Kidney (tissue), 13 donors: ENCODE measurements at regions not wholly inside any gene's neighbourhood (a gene's known extent, or its start where the extent isn't known, plus 50 kb on each side); places are given as distances from the start of the nearest gene placed in this dataset.
A peak's percentile ranks its signal among the peaks of the same experiment; 100 is the strongest.

Source experiments
- DNase-seq, 5 donors: peaks; one replicate each; pipeline ENCODE4 v3.0.0-alpha.2; 2013 to 2020
- FAIRE-seq: peaks from 2 replicates; lab custom pipeline; 2012; peaks lifted over from hg19 to GRCh38; lab: Jason Lieb, UNC
- H3K27ac ChIP-seq, 2 donors: one replicate each; pipeline ENCODE4 v1.7.0; 2013; ENCODE audit warnings: low read depth in 2 of 2, low read length in 2 of 2, inconsistent platforms in 1 of 2
- H3K27me3 ChIP-seq: one replicate; pipeline ENCODE4 v1.7.1; 2013; ENCODE audit warnings: low read length, inconsistent platforms; ENCODE audit not compliant: control insufficient read depth, insufficient read depth
- H3K36me3 ChIP-seq, 3 donors: one replicate each; pipeline versions ENCODE4 v1.7.0 to v1.7.1; 2013; ENCODE audit warnings: low read length in 3 of 3, control low read depth in 1 of 3, inconsistent platforms in 1 of 3; ENCODE audit not compliant: insufficient read depth in 3 of 3, control insufficient read depth in 2 of 3
- H3K4me1 ChIP-seq, 3 donors: one replicate each; pipeline versions ENCODE4 v1.7.0 to v1.7.1; 2013; ENCODE audit warnings: low read length in 3 of 3, inconsistent platforms in 1 of 3, low read depth in 1 of 3; ENCODE audit not compliant: control insufficient read depth in 2 of 3, insufficient read depth in 2 of 3
- H3K4me3 ChIP-seq, 3 donors: one replicate each; pipeline versions ENCODE4 v1.7.0 to v1.8.1; 2013; ENCODE audit warnings: low read length in 3 of 3, control low read depth in 1 of 3, inconsistent platforms in 1 of 3
- H3K9ac ChIP-seq, 3 donors: one replicate each; pipeline versions ENCODE4 v1.7.0 to v1.7.1; 2013; ENCODE audit warnings: low read length in 3 of 3, control low read depth in 1 of 3, inconsistent platforms in 1 of 3
- H3K9me3 ChIP-seq, 3 donors: one replicate each; pipeline versions ENCODE4 v1.7.0 to v1.7.1; 2013; ENCODE audit warnings: low read length in 3 of 3, control low read depth in 1 of 3, inconsistent platforms in 1 of 3; ENCODE audit not compliant: control insufficient read depth in 2 of 3, insufficient read depth in 1 of 3
- intact Hi-C: fragments of 100-400 bp; cut with DNase I; formaldehyde crosslinking; loops from one replicate; pipeline ENCODE4 v1.11.1; 2022
- TF ChIP-seq, protein P1 (sequence below): IDR thresholded peaks from 3 replicates; pipeline ENCODE4 v1.5.1; 2012; ENCODE audit warnings: mild to moderate bottlenecking, moderate library complexity, borderline replicate concordance; ENCODE audit not compliant: insufficient read depth; ENCODE audit errors: extremely low read depth
- donor health status: control.
- donor health status: control.
- donor health status: control.
- donor health status: control.
- donor health status: control.
- donor health status: DM: yes; HTN: yes; CAD: no.
- donor health status: Normal renal cell carcinoma (clear cell type).

DNA sequence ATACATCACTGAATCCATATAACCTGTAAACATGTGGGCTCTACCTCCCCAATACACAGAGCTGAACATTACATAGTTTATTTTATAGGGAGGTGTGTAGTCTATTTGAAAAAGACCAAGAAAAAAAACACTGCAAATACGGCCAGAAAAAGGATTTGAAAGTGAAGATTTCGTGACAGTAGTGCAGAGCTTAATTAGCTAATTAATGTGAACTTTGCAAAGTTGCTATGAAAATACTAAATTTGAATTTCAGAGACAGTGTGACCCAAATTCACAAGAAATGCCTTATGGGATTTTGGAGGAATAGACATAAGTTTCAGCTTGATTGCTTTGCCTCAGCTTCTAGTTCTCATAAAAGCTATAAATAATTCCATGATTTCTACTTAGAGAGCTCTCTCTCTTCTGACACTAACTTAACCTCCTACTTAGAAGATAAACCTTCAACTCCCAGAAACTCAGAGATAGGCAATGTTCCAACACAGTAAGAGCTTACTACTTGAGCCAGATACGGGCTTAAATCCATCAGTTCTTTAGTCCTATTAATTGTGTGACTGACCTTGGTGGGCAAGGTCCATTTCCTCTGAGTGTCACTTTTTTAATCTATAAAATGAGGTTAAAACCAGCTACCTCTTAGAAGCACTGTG lies 87.3 kb upstream of the THBS1 start:
- no peak for FAIRE-seq
- Histone ChIP-seq H3K9me3 (no peaks in the 10 kb centered on the region), H3K9ac (no peak overlapping the region), H3K36me3 (no peaks in the 10 kb centered on the region), H3K4me1 (peaks cover 0 to 3% (median 0%) of the 10 kb centered on the region in 3 donors), H3K27ac (no peak overlapping the region), H3K27me3 (no peaks in the 10 kb centered on the region), H3K4me3 (no peak overlapping the region)
- DNase-seq = peak in 1 of 5 donors; percentile 65
- intact Hi-C loops = no loop called here
- TF ChIP-seq, protein P1, sequence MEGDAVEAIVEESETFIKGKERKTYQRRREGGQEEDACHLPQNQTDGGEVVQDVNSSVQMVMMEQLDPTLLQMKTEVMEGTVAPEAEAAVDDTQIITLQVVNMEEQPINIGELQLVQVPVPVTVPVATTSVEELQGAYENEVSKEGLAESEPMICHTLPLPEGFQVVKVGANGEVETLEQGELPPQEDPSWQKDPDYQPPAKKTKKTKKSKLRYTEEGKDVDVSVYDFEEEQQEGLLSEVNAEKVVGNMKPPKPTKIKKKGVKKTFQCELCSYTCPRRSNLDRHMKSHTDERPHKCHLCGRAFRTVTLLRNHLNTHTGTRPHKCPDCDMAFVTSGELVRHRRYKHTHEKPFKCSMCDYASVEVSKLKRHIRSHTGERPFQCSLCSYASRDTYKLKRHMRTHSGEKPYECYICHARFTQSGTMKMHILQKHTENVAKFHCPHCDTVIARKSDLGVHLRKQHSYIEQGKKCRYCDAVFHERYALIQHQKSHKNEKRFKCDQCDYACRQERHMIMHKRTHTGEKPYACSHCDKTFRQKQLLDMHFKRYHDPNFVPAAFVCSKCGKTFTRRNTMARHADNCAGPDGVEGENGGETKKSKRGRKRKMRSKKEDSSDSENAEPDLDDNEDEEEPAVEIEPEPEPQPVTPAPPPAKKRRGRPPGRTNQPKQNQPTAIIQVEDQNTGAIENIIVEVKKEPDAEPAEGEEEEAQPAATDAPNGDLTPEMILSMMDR = no peak

DNA sequence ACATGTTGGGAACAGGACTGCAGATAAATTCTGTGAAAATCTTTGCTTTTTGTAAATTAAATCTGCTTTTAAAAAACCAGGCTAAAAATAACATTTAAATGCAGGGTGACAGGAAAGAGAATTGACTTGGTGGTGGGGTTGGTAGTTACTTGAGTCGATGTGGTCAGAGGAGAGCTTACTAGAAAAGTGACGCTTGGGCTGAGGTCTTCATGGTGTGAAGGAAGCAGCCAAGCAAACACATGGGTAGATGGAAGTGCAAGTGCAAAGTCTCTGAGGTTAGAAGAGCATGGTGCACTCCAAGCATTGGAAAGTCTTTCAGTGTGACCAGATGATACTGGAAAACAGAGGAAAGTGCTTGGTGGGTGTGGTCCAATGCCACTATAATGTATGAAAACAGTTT lies 86.4 kb upstream of the THBS1 start:
- H3K27me3 ChIP-seq = no peaks in the 10 kb centered on the region
- TF ChIP-seq, protein P1 = no peak
- H3K27ac ChIP-seq = no peak overlapping the region
- DNase-seq (no peak), FAIRE-seq (no peak)
- intact Hi-C loops = no loop called here
- no peaks in the 10 kb centered on the region for H3K36me3 ChIP-seq
- H3K4me3 ChIP-seq = no peak overlapping the region
- peaks cover 0 to 3% (median 0%) of the 10 kb centered on the region in 3 donors for H3K4me1 ChIP-seq
- H3K9me3 ChIP-seq = no peaks in the 10 kb centered on the region
- H3K9ac ChIP-seq = no peak overlapping the region

DNA sequence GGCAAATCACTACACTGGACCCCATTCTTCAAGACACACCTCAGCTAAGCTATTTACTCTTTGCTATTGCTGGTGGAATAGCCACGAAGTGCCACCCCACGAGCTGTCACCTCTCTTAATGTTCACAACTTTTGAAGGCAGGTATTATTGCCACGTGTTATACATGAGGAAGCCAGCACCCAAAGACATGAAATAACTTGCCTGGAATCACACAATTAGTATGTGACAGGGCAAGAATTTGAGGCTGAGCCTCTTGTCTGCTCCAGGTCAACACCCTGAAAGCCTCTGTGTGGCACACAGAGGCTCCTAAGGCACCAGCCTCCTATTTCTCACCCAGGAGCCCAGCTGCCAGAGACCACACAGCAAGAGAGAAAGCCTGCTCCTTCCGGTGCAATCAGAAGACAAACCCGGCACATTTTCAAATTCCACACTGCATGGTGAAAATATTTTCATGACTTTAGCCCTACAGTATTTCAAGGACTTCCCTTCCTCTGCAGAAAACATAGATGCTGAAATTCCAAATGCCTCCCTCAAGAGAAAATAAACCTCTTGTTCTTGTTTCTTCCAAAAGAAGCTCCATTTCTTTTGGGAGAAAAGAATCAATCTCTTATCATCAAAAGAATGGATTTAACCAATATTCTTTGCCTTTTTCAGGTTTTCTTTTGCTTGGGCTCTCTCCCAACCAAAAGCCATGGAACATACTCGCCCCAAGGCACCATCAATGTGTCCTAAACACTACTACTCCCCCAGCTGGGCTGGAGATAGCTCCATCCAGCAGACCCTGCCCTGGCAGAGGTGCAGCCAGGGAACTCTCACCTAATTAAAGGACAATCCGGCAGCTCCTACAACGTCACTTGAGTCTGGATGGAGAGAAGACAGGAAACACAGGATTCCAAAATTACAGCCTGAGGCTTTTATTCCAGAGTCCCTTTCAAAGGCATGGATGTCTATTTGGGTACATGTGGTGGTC lies 84.7 kb upstream of the THBS1 start:
- peak in 1 of 5 donors; percentile 42 for DNase-seq
- no peak for FAIRE-seq
- Histone ChIP-seq H3K27me3 (no peaks in the 10 kb centered on the region), H3K9me3 (no peaks in the 10 kb centered on the region), H3K4me3 (no peak overlapping the region), H3K4me1 (peaks cover 0 to 3% (median 0%) of the 10 kb centered on the region in 3 donors), H3K27ac (no peak overlapping the region), H3K36me3 (no peaks in the 10 kb centered on the region), H3K9ac (no peak overlapping the region)
- intact Hi-C loops = no loop called here
- TF ChIP-seq, protein P1 = no peak
